Choroid plexus epithelial cell (primary cell): ENCODE measurements at regions not wholly inside any gene's neighbourhood (a gene's known extent, or its start where the extent isn't known, plus 50 kb on each side); places are given as distances from the start of the nearest gene placed in this dataset.
"Not testable (repeated sequence)": the region's sequence is repeated elsewhere in the genome, so short reads cannot be mapped to it uniquely, and the experiment has no call there.

Experiments
- DNase-seq: peaks from one replicate; pipeline ENCODE4 v3.0.0-alpha.2; 2010; ENCODE audit warnings: low read depth
- H3K4me3 ChIP-seq: 2 replicates; pipeline ENCODE4 v1.5.1; 2011; ENCODE audit warnings: low read depth, mild to moderate bottlenecking, control low read depth, low read length, moderate library complexity
- CTCF ChIP-seq: conservative IDR thresholded peaks from 2 replicates; pipeline ENCODE4 v1.5.1; 2011; ENCODE audit warnings: low read depth, mild to moderate bottlenecking, control low read depth, inconsistent platforms, low read length, moderate library complexity

DNA sequence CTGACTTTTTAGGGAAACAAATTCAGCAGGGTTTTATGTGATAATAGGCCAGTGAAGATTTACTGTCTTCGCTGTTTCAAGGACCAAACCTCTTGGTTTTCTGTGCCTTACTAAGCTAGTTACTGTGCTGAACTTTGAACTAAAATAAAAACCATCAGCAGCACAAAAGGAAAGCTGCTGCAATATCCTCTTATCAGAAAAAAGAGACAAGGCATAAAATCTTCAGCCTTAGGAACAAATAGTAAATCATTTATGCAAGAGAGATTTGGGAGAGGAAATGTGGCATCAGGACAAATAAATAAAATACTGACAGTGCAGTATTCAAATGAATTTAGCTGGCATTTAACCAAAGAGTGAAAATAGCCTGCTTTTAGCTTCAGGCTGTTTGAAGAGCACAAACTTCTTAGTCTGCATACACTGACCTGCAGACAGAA lies 64.1 kb upstream of the EHBP1 start:
- TF ChIP-seq CTCF, result no peak
- H3K4me3 ChIP-seq, result no peak overlapping the region
- peak; percentile 19 for DNase-seq

DNA sequence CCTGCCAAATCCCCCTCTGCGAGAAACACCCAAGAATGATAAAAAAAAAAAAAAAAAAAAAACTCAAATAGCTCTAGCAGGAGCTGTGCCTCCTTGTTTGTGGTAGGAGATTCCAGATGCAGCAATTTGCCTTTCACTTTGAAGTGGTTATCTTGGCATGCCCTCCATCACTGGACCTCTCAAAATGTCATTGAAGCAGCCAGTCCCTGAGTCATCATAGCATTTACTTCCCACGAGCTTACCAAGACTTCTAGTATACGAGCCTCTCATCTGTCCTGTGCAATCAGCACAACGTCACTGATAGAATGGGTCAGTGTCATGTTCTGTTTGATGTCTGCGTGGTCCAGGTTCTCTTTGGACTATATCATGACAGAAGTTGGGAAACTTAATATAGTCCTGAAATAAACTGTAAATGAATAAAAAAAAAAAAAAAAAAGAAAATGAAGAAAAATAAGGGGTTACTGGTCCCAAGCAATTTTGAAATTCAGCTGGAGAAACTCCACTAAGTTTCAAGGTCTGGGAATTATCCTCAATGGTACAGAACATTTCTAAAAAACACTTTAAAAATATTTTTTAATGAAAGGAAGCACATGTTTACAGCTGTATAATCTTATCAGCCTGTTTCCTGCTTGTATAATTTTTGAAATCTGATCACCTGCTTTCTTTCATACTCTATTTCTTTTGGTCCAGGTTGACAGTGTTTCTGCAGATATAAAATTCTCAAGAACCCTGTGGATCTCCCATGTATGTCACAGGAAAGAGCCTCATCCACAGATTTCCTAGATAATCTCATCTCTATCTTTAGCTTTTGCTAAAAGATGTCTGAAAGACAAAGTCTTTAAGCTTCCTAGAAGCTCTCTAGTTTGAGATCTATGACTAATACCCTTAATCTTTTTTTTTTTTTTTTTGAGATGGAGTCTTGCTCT lies 74.1 kb upstream of the EHBP1 start:
- H3K4me3 ChIP-seq, result no peak overlapping the region

GRCh38 chr2:62630206-62630605 lies 75.3 kb upstream of the EHBP1 start:
- H3K4me3 ChIP-seq, DNase-seq: not testable (repeated sequence)

More for the DNA sequence above, 74.1 kb upstream of the EHBP1 start:
- DNase-seq, result no peak
- no peak for TF ChIP-seq CTCF

GRCh38 chr2:62629310-62629709 lies 76.2 kb upstream of the EHBP1 start:
- not testable (repeated sequence) for H3K4me3 ChIP-seq, DNase-seq

DNA sequence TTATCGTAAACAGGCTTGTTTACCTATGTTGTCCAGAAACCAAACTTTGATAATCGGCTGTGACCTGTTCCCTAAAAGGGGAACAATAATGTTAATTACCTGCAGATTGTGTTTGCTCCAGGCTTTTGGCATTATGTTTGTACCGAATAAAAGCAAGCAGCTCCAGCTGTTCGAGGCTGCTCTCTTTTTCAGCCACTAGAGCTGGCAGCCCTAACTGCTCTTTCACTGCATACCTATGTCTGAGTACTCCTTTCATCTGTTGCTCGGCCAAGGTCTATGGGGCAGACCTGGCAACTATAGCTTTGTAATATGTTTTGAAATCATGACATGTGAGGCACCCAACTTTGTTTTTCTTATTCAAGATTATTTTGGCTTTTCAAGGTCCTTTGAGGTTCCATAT lies 77.8 kb upstream of the EHBP1 start:
- TF ChIP-seq CTCF, result no peak
- H3K4me3 ChIP-seq, result no peak overlapping the region
- no peak for DNase-seq

GRCh38 chr2:62624855-62625254 lies 80.7 kb upstream of the EHBP1 start:
- DNase-seq, result no peak
- no peak for TF ChIP-seq CTCF
- H3K4me3 ChIP-seq, result no peak overlapping the region

DNA sequence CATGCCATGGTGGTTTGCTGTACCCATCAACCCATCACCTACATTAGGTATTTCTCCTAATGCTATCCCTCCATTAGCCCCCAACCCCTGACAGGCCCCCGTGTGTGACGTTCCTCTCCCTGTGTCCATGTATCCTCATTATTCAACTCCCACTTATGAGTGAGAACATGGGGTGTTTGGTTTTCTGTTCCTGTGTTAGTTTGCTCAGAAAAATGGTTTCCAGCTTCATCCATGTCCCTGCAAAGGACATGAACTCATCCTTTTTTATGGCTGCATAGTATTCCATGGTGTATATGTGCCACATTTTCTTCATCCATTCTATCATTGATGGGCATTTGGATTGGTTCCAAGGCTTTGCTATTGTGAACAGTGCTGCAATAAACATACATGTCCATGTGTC lies 89.0 kb upstream of the EHBP1 start:
- H3K4me3 ChIP-seq, DNase-seq: not testable (repeated sequence)

GRCh38 chr2:62611854-62612253 lies 93.7 kb upstream of the EHBP1 start:
- no peak overlapping the region for H3K4me3 ChIP-seq
- DNase-seq, result no peak
- TF ChIP-seq CTCF, result no peak

DNA sequence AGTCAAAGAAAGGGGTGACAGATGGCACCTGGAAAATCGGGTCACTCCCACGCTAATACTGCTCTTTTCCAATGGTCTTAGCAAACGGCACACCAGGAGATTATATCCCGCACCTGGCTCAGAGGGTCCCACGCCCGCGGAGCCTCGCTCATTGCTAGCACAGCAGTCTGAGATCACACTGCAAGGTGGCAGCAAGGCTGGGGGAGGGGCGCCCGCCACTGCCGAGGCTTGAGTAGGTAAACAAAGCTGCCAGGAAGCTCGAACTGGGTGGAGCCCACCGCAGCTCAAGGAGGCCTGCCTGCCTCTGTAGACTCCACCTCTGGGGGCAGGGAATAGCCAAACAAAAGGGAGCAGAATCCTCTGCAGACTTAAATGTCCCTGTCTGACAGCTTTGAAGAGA lies 99.5 kb upstream of the TMEM17 start:
- not testable (repeated sequence) for H3K4me3 ChIP-seq, DNase-seq
